AG04449 (cell line): ENCODE measurements at regions not wholly inside any gene's neighbourhood (a gene's known extent, or its start where the extent isn't known, plus 50 kb on each side); places are given as distances from the start of the nearest gene placed in this dataset.

Experiments
- CTCF ChIA-PET: fragments of 350-600 bp; formaldehyde crosslinking; extraction: SDS; loops from one replicate; lab custom pipeline; 2021; ENCODE audit warnings: antibody characterized with exemption; lab: Yijun Ruan, JAX
- POLR2A ChIA-PET: fragments of 400-600, 350-600 bp; formaldehyde crosslinking; extraction: SDS; loops from one replicate; lab custom pipeline; 2020; ENCODE audit warnings: antibody characterized with exemption, inconsistent platforms; lab: Yijun Ruan, JAX
- DNase-seq: peaks from one replicate; pipeline ENCODE4 v3.0.0-alpha.2; 2010; ENCODE audit warnings: low read depth, low spot score
- H3K4me3 ChIP-seq: 2 replicates; pipeline ENCODE4 v1.5.1; 2011; ENCODE audit warnings: low read depth, mild to moderate bottlenecking, control low read depth, low read length
- TF ChIP-seq, protein P1 (sequence below): IDR thresholded peaks from one replicate; pipeline ENCODE4 v1.5.1; 2011; ENCODE audit warnings: mild to moderate bottlenecking, moderate library complexity, low read length, control low read depth, inconsistent platforms; ENCODE audit not compliant: insufficient read depth; ENCODE audit errors: missing control alignments

DNA sequence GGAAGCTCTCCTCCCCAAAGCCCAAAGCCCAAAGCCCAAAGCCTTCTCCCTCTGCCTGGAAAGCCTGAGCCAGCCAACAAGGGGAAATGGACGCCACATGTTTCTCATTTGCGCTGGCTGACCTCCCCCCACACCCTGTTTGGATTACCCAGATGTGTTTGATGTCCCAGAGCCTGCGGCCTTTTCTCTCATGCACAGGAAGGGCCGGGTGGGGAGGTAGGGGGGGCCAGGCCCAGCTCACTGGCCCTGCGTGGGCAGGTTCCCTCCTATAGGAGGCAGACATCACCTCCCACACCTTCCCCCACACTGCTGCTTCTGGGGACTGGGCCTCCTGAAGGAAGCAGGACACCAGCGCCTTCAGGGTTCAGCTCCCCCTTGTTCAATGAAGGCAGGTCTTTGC, 116.3 kb downstream of the NAV1 start:
- ChIA-PET CTCF (interaction anchor here (0.8 to 9.1 kb wide), 10 partner anchors 9 to 138 kb away, joined by 3 to 105 read pairs (median 3); no protein-coding TSS in a partner anchor), POLR2A (interaction anchor here (0.6 to 1.9 kb wide), 5 partner anchors 21 to 95 kb away, joined by 3 to 5 read pairs (median 3); no protein-coding TSS in a partner anchor)
- H3K4me3 ChIP-seq: no peak overlapping the region
- TF ChIP-seq, protein P1, sequence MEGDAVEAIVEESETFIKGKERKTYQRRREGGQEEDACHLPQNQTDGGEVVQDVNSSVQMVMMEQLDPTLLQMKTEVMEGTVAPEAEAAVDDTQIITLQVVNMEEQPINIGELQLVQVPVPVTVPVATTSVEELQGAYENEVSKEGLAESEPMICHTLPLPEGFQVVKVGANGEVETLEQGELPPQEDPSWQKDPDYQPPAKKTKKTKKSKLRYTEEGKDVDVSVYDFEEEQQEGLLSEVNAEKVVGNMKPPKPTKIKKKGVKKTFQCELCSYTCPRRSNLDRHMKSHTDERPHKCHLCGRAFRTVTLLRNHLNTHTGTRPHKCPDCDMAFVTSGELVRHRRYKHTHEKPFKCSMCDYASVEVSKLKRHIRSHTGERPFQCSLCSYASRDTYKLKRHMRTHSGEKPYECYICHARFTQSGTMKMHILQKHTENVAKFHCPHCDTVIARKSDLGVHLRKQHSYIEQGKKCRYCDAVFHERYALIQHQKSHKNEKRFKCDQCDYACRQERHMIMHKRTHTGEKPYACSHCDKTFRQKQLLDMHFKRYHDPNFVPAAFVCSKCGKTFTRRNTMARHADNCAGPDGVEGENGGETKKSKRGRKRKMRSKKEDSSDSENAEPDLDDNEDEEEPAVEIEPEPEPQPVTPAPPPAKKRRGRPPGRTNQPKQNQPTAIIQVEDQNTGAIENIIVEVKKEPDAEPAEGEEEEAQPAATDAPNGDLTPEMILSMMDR: peak; percentile 24
- no peak for DNase-seq

DNA sequence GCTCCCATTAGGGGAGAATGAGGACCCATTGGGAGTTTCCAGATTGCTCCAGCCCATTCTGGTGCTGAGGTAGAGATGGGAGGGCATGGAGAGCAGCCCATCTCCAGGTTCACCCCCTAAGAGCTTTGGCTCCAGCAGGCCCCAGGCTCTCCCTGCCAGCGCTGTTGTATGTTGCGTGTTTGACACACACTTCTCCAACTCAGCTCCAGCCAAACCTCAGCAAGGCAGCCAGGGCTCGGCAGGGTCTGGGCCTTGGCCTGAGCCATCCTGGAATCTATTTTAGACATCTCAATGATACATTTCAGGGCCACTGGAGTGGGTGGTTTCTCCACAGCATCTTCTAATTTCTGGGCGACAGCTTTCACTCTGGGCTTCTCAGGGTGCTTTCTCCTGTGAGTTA, 117.0 kb downstream of the NAV1 start:
- ChIA-PET POLR2A (interaction anchor here (0.6 to 1.9 kb wide), 2 partner anchors 39 to 93 kb away, joined by 3 to 5 read pairs; no protein-coding TSS in a partner anchor), CTCF (interaction anchor here (1.0 to 3.1 kb wide), 11 partner anchors 12 to 139 kb away, joined by 3 to 17 read pairs (median 4); no protein-coding TSS in a partner anchor)
- TF ChIP-seq, protein P1: no peak
- H3K4me3 ChIP-seq: no peak overlapping the region
- no peak for DNase-seq

DNA sequence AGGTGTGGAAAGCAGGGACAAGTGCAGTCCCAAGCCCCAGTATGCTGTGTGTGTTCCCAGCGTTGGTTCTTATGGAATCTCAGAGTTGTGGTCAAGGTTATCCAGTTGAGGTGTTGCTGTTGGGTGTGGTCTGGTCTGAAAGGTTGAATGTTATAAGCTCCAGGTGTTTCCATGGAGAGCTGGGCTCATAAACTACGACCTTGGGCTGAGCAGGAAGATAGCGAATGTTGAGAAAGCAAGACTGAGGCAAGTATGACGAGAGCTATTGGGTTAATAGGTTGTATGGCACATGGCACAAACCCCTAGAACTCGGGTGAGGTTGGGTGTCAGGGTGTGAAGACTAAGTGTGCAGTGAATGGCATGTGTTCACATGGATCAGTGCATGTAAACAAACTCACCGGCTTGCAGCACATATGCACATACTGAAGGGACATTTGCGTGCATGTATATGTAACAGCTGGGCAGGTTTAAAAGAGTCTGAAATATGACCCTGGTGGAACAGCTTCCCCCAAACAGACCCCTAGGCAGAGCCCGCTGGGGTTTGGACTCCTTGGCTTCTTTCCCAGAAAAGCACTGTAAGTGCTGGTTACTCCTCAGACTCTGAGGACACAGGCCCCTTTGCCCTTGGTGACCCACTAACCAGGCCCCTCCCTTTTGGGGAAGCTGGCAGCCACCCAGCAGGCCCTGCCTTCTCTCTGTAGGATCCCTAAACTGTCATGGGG, 117.5 kb downstream of the NAV1 start:
- TF ChIP-seq, protein P1: no peak
- H3K4me3 ChIP-seq: no peak overlapping the region; the same call in 1 of the 2 replicates
- POLR2A ChIA-PET: interaction anchor here (1.9 kb wide), 1 partner anchor 94 kb away, joined by 5 read pairs; no protein-coding TSS in a partner anchor
- DNase-seq: no peak
- CTCF ChIA-PET: interaction anchor here (1.0 to 3.1 kb wide), 9 partner anchors 10 to 138 kb away, joined by 3 to 17 read pairs (median 5); no protein-coding TSS in a partner anchor

DNA sequence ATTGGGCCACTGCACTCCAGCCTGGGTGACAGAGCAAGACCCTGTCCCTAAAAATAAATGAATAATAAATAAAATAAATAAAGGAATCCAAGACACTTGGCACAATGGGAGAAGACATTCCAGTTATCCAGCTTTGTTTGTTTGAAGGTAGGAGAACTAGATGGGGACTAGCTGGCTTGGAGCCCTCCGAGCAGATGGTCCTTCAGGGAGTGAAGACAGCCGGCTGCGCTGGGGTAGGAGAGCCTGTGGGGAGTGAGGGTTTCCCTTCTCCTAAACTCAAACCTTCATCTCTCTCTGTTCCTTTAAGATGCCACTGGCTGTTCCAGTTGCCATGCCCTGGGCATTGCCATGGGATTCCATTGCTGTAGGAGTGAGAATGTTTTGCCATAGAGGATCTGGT, 120.6 kb downstream of the NAV1 start:
- POLR2A ChIA-PET: no interaction called here
- no peak for DNase-seq
- TF ChIP-seq, protein P1: no peak
- H3K4me3 ChIP-seq: no peak overlapping the region
- CTCF ChIA-PET: interaction anchor here (0.8 to 1.8 kb wide), 4 partner anchors 44 to 122 kb away, joined by 3 to 7 read pairs (median 5); no protein-coding TSS in a partner anchor

DNA sequence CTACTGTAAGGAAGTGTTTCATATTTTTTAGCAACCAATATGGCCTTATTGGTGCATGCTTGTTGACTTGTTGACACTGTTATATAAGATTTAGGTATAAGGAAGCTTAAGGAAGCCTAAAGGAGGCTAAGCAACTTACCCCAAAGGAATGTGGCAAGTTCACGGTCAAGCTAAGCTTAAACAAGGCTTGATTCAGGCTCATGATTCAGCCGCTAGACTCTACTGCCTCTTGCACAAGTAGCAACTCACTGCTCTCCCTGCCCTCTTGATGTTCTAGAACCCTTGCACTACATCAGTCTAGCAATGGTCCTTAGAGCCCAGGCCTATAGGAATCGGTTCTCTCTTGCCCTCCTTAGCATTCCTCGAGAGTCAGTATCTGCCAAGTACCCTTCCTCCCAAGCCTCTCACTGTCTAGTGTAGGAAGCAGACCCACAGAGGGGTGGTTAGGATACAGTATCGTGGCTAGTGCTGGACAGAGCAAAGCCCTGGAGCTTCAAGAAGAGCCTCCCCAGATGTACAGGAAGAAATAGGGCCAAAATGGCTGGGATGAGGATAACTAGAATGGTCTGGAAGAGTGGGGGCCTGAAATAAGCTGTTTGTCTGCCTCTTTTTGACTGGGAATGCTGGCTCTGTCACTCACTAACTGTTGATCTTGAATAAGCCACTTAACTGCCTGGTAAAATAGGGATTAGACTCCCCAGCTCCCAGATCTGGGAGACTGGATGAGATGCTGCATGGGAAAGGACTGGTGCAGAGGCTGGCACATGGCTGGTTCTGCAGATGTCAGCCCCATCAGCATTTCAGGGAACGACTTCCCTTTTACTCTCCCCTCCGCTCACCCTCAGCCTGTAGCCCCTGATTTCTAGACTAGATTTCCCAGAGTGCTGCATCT, 122.2 kb downstream of the NAV1 start:
- no peak overlapping the region for H3K4me3 ChIP-seq
- DNase-seq: no peak
- TF ChIP-seq, protein P1: no peak
- POLR2A ChIA-PET: no interaction called here
- CTCF ChIA-PET: interaction anchor here (1.0 to 1.5 kb wide), 3 partner anchors 10 to 100 kb away, joined by 3 to 5 read pairs (median 4); no protein-coding TSS in a partner anchor
